Right lobe of liver (tissue), 4 donors: ENCODE measurements at regions not wholly inside any gene's neighbourhood (a gene's known extent, or its start where the extent isn't known, plus 50 kb on each side); places are given as distances from the start of the nearest gene placed in this dataset.

Source experiments
- CTCF ChIP-seq, 4 donors: fragments of 200-600 bp in 3 of 4; fragments of 450-650 bp in 1 of 4; IDR thresholded peaks; one replicate each; pipeline versions ENCODE4 v1.5.1 to v1.8.0; 2016 to 2022; ENCODE audit warnings: antibody characterized with exemption in 4 of 4, mild to moderate bottlenecking in 2 of 4
- POLR2A ChIP-seq: fragments of 450-650 bp; IDR thresholded peaks from one replicate; pipeline ENCODE4 v1.6.1; 2017; ENCODE audit warnings: antibody characterized with exemption, mild to moderate bottlenecking
- donor health status: DM: no; HTN: no; CAD: no.
- donor health status: DM: no; HTN: no; CAD: no.
- donor health status: DM: no; HTN: yes; CAD: no.

GRCh38 chr1:229913489-229913888 is 153.5 kb upstream of the GALNT2 start:
- TF ChIP-seq CTCF (IDR thresholded peaks at IDR 0.05), result no peak
- TF ChIP-seq POLR2A, result no peak
